B cell (primary cell): ENCODE measurements at regions not wholly inside any gene's neighbourhood (a gene's known extent, or its start where the extent isn't known, plus 50 kb on each side); places are given as distances from the start of the nearest gene placed in this dataset.

Experiments used
- ATAC-seq: fragments of 200-7000 bp; cut with Tn5 transposase; one replicate; pipeline ENCODE4 v1.10.0; 2021; ENCODE audit warnings: low read depth, mild to moderate bottlenecking, moderate number of reproducible peaks, moderate library complexity
- CTCF ChIA-PET: fragments of 350-600 bp; sonication (Branson Sonifier 250); formaldehyde crosslinking; loops from one replicate; lab custom pipeline; 2021; ENCODE audit warnings: antibody characterized with exemption, inconsistent platforms; lab: Charles Lee
- POLR2A ChIA-PET: fragments of 350-600 bp; sonication (Branson Sonifier 250); formaldehyde crosslinking; loops from one replicate; lab custom pipeline; 2021; ENCODE audit warnings: antibody characterized with exemption; lab: Charles Lee
- DNase-seq: peaks from one replicate; pipeline ENCODE4 v3.0.0; 2013
- H2AFZ ChIP-seq: 2 replicates; pipeline ENCODE4 v1.6.1; 2012; ENCODE audit warnings: mild to moderate bottlenecking, low read depth, low read length; ENCODE audit not compliant: insufficient read depth, poor library complexity, severe bottlenecking
- H3K27ac ChIP-seq, 2 donors: 1 replicate in 1 of 2; 2 replicates in 1 of 2; pipeline ENCODE4 v1.5.1; 2012 to 2013; ENCODE audit warnings: low read length in 2 of 2, mild to moderate bottlenecking in 2 of 2, moderate library complexity in 1 of 2
- H3K27me3 ChIP-seq, 4 experiments: fragments of 200-600 bp in 1 of 4; sonication (generic) in 1 of 4; replicated peaks in 1 of 4; 1 replicate in 2 of 4; 2 replicates in 2 of 4; pipeline versions ENCODE4 v1.6.1 to v1.7.0; 2013 to 2016; ENCODE audit warnings: low read length in 3 of 4, mild to moderate bottlenecking in 2 of 4, mixed read lengths in 1 of 4, moderate library complexity in 1 of 4; ENCODE audit not compliant: insufficient read depth in 4 of 4, control insufficient read depth in 3 of 4; ENCODE audit errors: control extremely low read depth in 1 of 4
- H3K36me3 ChIP-seq, 2 experiments: replicated peaks in 1 of 2; 1 replicate in 1 of 2; 2 replicates in 1 of 2; pipeline versions ENCODE4 v1.6.1 to v1.7.1; 2013; ENCODE audit warnings: low read length in 1 of 2; ENCODE audit not compliant: insufficient read depth in 2 of 2, control insufficient read depth in 1 of 2; ENCODE audit errors: control extremely low read depth in 1 of 2, extremely low read depth in 1 of 2
- H3K4me1 ChIP-seq, 2 donors: fragments of 200-600 bp in 1 of 2; sonication (generic) in 1 of 2; 1 replicate in 1 of 2; 2 replicates in 1 of 2; pipeline versions ENCODE4 v1.5.1 to v1.6.1; 2013 to 2017; ENCODE audit warnings: low read length in 2 of 2; ENCODE audit not compliant: control insufficient read depth in 2 of 2, insufficient read depth in 2 of 2
- H3K4me2 ChIP-seq: replicated peaks from 2 replicates; pipeline ENCODE3; 2012; ENCODE audit warnings: mild to moderate bottlenecking, low read depth, low read length; ENCODE audit not compliant: poor library complexity, severe bottlenecking
- H3K4me3 ChIP-seq, 5 experiments: fragments of 200-600 bp in 1 of 5; sonication (generic) in 1 of 5; 1 replicate in 3 of 5; 2 replicates in 2 of 5; pipeline versions ENCODE4 v1.5.1 to v1.7.0; 2011 to 2016; ENCODE audit warnings: low read length in 4 of 5, mild to moderate bottlenecking in 4 of 5, low read depth in 2 of 5, control low read depth in 1 of 5, moderate library complexity in 1 of 5; ENCODE audit not compliant: insufficient read depth in 1 of 5; ENCODE audit errors: control extremely low read depth in 1 of 5, extremely low read depth in 1 of 5
- H3K79me2 ChIP-seq: fragments of 200-600 bp; sonication (generic); one replicate; pipeline ENCODE4 v1.6.0; 2016; ENCODE audit warnings: low read length; ENCODE audit not compliant: control insufficient read depth, insufficient read depth
- H3K9ac ChIP-seq: fragments of 200-600 bp; sonication (generic); 2 replicates; pipeline ENCODE4 v1.6.1; 2017; ENCODE audit warnings: mild to moderate bottlenecking, low read length, moderate library complexity
- H3K9me3 ChIP-seq, 3 donors: one replicate each; pipeline versions ENCODE4 v1.6.1 to v1.7.1; 2013; ENCODE audit warnings: low read length in 2 of 3; ENCODE audit not compliant: control insufficient read depth in 2 of 3, insufficient read depth in 1 of 3; ENCODE audit errors: control extremely low read depth in 1 of 3
- H4K20me1 ChIP-seq: 2 replicates; pipeline ENCODE4 v1.6.0; 2012; ENCODE audit warnings: mild to moderate bottlenecking, low read length; ENCODE audit not compliant: insufficient read depth, control insufficient read depth, poor library complexity, severe bottlenecking
- H3K27ac Mint-ChIP-seq: one replicate; pipeline ENCODE4 v1.8.0; 2021; ENCODE audit warnings: mixed read lengths
- H3K27me3 Mint-ChIP-seq: one replicate; pipeline ENCODE4 v1.8.0; 2021; ENCODE audit warnings: mixed read lengths
- H3K4me1 Mint-ChIP-seq: one replicate; pipeline ENCODE4 v1.8.0; 2021; ENCODE audit warnings: mixed read lengths
- H3K4me3 Mint-ChIP-seq: one replicate; pipeline ENCODE4 v1.8.0; 2021; ENCODE audit warnings: mixed read lengths
- H3K9me3 Mint-ChIP-seq: one replicate; pipeline ENCODE4 v1.8.0; 2022; ENCODE audit warnings: mixed read lengths; ENCODE audit not compliant: insufficient read depth
- EZH2 ChIP-seq: IDR thresholded peaks from 2 replicates; pipeline ENCODE4 v1.6.1; 2012; ENCODE audit warnings: borderline replicate concordance, low read depth, mild to moderate bottlenecking, moderate library complexity, low read length; ENCODE audit not compliant: insufficient read depth, poor library complexity, severe bottlenecking
- WGBS: methylation state at CpG from one replicate; pipeline ENCODE4 v1.1.5; 2013; ENCODE audit warnings: missing lambda C conversion rate; ENCODE audit not compliant: insufficient coverage; 5-methylcytosine and 5-hydroxymethylcytosine counted together
- intact Hi-C: fragments of 100-400 bp; cut with micrococcal nuclease; formaldehyde crosslinking; loops from one replicate; pipeline ENCODE4 v1.10.0; 2022
- TF ChIP-seq, protein P1 (sequence below): fragments of 200-600 bp; IDR thresholded peaks from one replicate; pipeline ENCODE4 v1.8.0; 2022; ENCODE audit warnings: antibody characterized with exemption, mild to moderate bottlenecking

DNA sequence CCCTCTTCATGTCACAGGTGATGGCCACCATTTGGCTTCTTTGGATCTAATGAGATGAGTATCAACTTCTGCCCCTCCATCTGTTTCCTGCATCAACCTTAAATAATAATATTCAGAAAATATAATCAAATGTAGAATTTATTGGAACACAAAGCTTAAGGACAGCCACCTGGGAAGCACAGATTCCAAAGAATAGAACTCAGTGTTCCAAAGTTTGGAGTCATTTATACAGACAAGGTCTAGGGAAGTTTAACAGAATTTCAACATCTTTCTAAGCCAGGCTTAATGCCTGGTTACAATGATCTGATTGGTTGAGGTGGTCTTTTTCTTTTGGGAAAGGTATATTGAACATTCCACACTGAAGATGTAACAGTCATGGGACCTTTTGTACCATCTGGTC is 218.0 kb upstream of the PIEZO2 start:
- no peak for DNase-seq
- Histone ChIP-seq H3K27ac (no peak overlapping the region), H3K9me3 (no peaks in the 10 kb centered on the region), H3K79me2 (no peaks in the 10 kb centered on the region), H3K4me2 (no peak overlapping the region), H3K4me1 (no peaks in the 10 kb centered on the region), H3K4me3 (no peak overlapping the region), H2AFZ (no peak overlapping the region), H3K9ac (no peak overlapping the region), H4K20me1 (no peaks in the 10 kb centered on the region), H3K27me3 (no peaks in the 10 kb centered on the region), H3K36me3 (no peaks in the 10 kb centered on the region)
- ChIA-PET CTCF (no interaction called here), POLR2A (no interaction called here)
- ATAC-seq: no peak
- H3K4me3 Mint-ChIP-seq: no peak overlapping the region
- intact Hi-C loops: no loop called here
- H3K4me1 Mint-ChIP-seq: no peaks in the 10 kb centered on the region
- H3K27me3 Mint-ChIP-seq: peaks cover 4% of the 10 kb centered on the region
- no peak overlapping the region for H3K27ac Mint-ChIP-seq
- TF ChIP-seq EZH2: no peak
- TF ChIP-seq, protein P1, sequence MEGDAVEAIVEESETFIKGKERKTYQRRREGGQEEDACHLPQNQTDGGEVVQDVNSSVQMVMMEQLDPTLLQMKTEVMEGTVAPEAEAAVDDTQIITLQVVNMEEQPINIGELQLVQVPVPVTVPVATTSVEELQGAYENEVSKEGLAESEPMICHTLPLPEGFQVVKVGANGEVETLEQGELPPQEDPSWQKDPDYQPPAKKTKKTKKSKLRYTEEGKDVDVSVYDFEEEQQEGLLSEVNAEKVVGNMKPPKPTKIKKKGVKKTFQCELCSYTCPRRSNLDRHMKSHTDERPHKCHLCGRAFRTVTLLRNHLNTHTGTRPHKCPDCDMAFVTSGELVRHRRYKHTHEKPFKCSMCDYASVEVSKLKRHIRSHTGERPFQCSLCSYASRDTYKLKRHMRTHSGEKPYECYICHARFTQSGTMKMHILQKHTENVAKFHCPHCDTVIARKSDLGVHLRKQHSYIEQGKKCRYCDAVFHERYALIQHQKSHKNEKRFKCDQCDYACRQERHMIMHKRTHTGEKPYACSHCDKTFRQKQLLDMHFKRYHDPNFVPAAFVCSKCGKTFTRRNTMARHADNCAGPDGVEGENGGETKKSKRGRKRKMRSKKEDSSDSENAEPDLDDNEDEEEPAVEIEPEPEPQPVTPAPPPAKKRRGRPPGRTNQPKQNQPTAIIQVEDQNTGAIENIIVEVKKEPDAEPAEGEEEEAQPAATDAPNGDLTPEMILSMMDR: no peak
- no peaks in the 10 kb centered on the region for H3K9me3 Mint-ChIP-seq

DNA sequence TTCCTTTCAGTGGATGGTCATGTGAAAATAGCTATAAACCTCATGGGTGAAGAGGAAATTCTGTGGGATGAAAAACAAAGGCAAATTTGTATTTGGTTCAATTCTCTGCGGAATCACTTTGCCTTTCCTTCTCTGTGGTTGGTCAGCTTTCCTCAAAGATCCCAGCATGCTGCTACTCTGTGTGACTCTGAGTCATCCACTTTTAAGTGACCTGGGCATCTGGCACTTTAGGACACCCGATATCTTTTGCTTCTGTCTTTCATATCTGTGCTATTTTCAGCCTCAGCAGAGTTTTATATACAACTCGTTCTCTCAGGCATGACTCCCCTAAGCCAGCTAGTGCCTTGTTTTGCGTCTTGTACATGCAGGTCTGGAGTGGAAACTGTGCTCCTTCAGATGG is 217.0 kb upstream of the PIEZO2 start:
- Histone ChIP-seq H3K4me2 (no peak overlapping the region), H4K20me1 (no peaks in the 10 kb centered on the region), H3K9me3 (no peaks in the 10 kb centered on the region), H2AFZ (no peak overlapping the region), H3K4me1 (no peaks in the 10 kb centered on the region), H3K27me3 (no peaks in the 10 kb centered on the region), H3K79me2 (no peaks in the 10 kb centered on the region), H3K27ac (no peak overlapping the region), H3K4me3 (no peak overlapping the region), H3K36me3 (no peaks in the 10 kb centered on the region), H3K9ac (no peak overlapping the region)
- no peak for ATAC-seq
- H3K27me3 Mint-ChIP-seq: peaks cover 4% of the 10 kb centered on the region
- H3K4me1 Mint-ChIP-seq: no peaks in the 10 kb centered on the region
- H3K9me3 Mint-ChIP-seq: no peaks in the 10 kb centered on the region
- intact Hi-C loops: no loop called here
- H3K27ac Mint-ChIP-seq: no peak overlapping the region
- TF ChIP-seq, protein P1: no peak
- no peak for TF ChIP-seq EZH2
- ChIA-PET POLR2A (no interaction called here), CTCF (no interaction called here)
- no peak overlapping the region for H3K4me3 Mint-ChIP-seq
- no peak for DNase-seq
- 82% methylated on average over 3 of the region's 4 CpGs for WGBS
